GM23338 (cell line): ENCODE measurements at regions not wholly inside any gene's neighbourhood (a gene's known extent, or its start where the extent isn't known, plus 50 kb on each side); places are given as distances from the start of the nearest gene placed in this dataset.

ENCODE experiments used
- ATAC-seq: fragments of 200-7000 bp; cut with Tn5 transposase; 3 replicates; pipeline ENCODE4 v1.9.1; 2020
- DNase-seq: peaks from one replicate; pipeline ENCODE4 v3.0.0-alpha.2; 2015; ENCODE audit warnings: low spot score
- H2AFZ ChIP-seq: fragments of 200-600 bp; sonication (generic); 2 replicates; pipeline ENCODE4 v1.8.0; 2016; ENCODE audit warnings: antibody characterized with exemption, mild to moderate bottlenecking, moderate library complexity
- H3F3A ChIP-seq: fragments of 200-600 bp; sonication (generic); replicated peaks from 2 replicates; pipeline ENCODE4 v1.8.0; 2017; ENCODE audit warnings: antibody characterized with exemption, mixed run types, low read depth
- H3K27ac ChIP-seq: fragments of 200-600 bp; sonication (generic); 2 replicates; pipeline ENCODE4 v1.6.1; 2016; ENCODE audit warnings: low read depth
- H3K27me3 ChIP-seq: fragments of 200-600 bp; sonication (generic); 2 replicates; pipeline ENCODE4 v1.8.0; 2016; ENCODE audit warnings: mild to moderate bottlenecking, mixed run types, moderate library complexity; ENCODE audit not compliant: insufficient read depth
- H3K36me3 ChIP-seq: fragments of 200-600 bp; sonication (generic); 2 replicates; pipeline ENCODE4 v1.8.0; 2016; ENCODE audit warnings: mild to moderate bottlenecking; ENCODE audit not compliant: insufficient read depth
- H3K4me1 ChIP-seq: fragments of 200-600 bp; sonication (generic); 2 replicates; pipeline ENCODE4 v1.8.0; 2016; ENCODE audit warnings: mild to moderate bottlenecking, moderate library complexity; ENCODE audit not compliant: insufficient read depth
- H3K4me2 ChIP-seq: fragments of 200-600 bp; sonication (generic); 2 replicates; pipeline ENCODE4 v1.7.1; 2017; ENCODE audit warnings: mixed run types
- H3K4me3 ChIP-seq: fragments of 200-600 bp; sonication (generic); 2 replicates; pipeline ENCODE4 v1.6.1; 2016; ENCODE audit warnings: mixed run types
- H3K79me2 ChIP-seq: fragments of 200-600 bp; sonication (generic); replicated peaks from 2 replicates; pipeline ENCODE4 v1.8.0; 2017; ENCODE audit warnings: mild to moderate bottlenecking; ENCODE audit not compliant: insufficient read depth
- H3K9me2 ChIP-seq: fragments of 200-600 bp; sonication (generic); 2 replicates; pipeline ENCODE4 v1.8.0; 2017; ENCODE audit not compliant: insufficient read depth
- H4K20me1 ChIP-seq: fragments of 200-600 bp; sonication (generic); replicated peaks from 2 replicates; pipeline ENCODE4 v1.8.0; 2017; ENCODE audit warnings: mild to moderate bottlenecking; ENCODE audit not compliant: insufficient read depth
- H3K27ac Mint-ChIP-seq: 2 replicates; pipeline ENCODE4 v1.8.0; 2020; ENCODE audit warnings: inconsistent platforms, mild to moderate bottlenecking, moderate library complexity, mixed read lengths
- H3K27me3 Mint-ChIP-seq: 3 replicates; pipeline ENCODE4 v1.8.0; 2022; ENCODE audit warnings: low read depth, mild to moderate bottlenecking, moderate library complexity, mixed read lengths, inconsistent platforms; ENCODE audit not compliant: insufficient read depth, poor library complexity
- H3K36me3 Mint-ChIP-seq: 3 replicates; pipeline ENCODE4 v1.8.0; 2021; ENCODE audit warnings: low read depth, mild to moderate bottlenecking, inconsistent platforms, moderate library complexity, mixed read lengths
- H3K4me1 Mint-ChIP-seq: 3 replicates; pipeline ENCODE4 v1.8.0; 2020; ENCODE audit warnings: mild to moderate bottlenecking, inconsistent platforms, mixed read lengths
- H3K4me3 Mint-ChIP-seq: 3 replicates; pipeline ENCODE4 v1.8.0; 2021; ENCODE audit warnings: moderate library complexity, mild to moderate bottlenecking, inconsistent platforms, mixed read lengths
- H3K9me3 Mint-ChIP-seq: 3 replicates; pipeline ENCODE4 v1.8.0; 2020; ENCODE audit warnings: moderate library complexity, mild to moderate bottlenecking, inconsistent platforms, mixed read lengths
- CTCF ChIP-seq, 2 experiments: fragments of 200-600 bp in 1 of 2; sonication (generic) in 1 of 2; conservative IDR thresholded peaks; 2 replicates each; pipeline versions ENCODE4 v1.5.1 to v1.6.1; 2016 to 2017; ENCODE audit warnings: antibody characterized with exemption in 2 of 2, low read depth in 2 of 2, mild to moderate bottlenecking in 2 of 2, moderate library complexity in 1 of 2
- EZH2phosphoT487 ChIP-seq: fragments of 200-600 bp; sonication (generic); IDR thresholded peaks from one replicate; pipeline ENCODE4 v1.8.1; 2018; ENCODE audit warnings: antibody characterized with exemption; ENCODE audit not compliant: unreplicated experiment
- JUNB ChIP-seq: IDR thresholded peaks from one replicate; pipeline ENCODE4 v1.6.1; 2016; ENCODE audit warnings: antibody characterized with exemption; ENCODE audit not compliant: unreplicated experiment
- POLR2AphosphoS5 ChIP-seq: IDR thresholded peaks from 2 replicates; pipeline ENCODE4 v1.6.1; 2016; ENCODE audit warnings: antibody characterized with exemption, low read depth
- STAT1 ChIP-seq: IDR thresholded peaks from one replicate; pipeline ENCODE4 v1.6.1; 2016; ENCODE audit warnings: antibody characterized with exemption; ENCODE audit not compliant: unreplicated experiment
- ZNF114 ChIP-seq: fragments of 250-450 bp; sonication (Bioruptor Pico); IDR thresholded peaks from 2 replicates; pipeline ENCODE4 v1.5.0; 2020; ENCODE audit warnings: mild to moderate bottlenecking, moderate library complexity
- ZNF331 ChIP-seq: fragments of 250-450 bp; sonication (Bioruptor Pico); IDR thresholded peaks from 2 replicates; pipeline ENCODE4 v1.5.0; 2020; ENCODE audit warnings: low read depth, mild to moderate bottlenecking, moderate library complexity
- TF ChIP-seq, protein P1 (sequence below): IDR thresholded peaks from one replicate; pipeline ENCODE4 v1.6.1; 2018; ENCODE audit warnings: antibody characterized with exemption; ENCODE audit not compliant: unreplicated experiment
- TF ChIP-seq, protein P2 (sequence below): IDR thresholded peaks from 2 replicates; pipeline ENCODE4 v1.6.1; 2016; ENCODE audit warnings: antibody characterized with exemption

DNA sequence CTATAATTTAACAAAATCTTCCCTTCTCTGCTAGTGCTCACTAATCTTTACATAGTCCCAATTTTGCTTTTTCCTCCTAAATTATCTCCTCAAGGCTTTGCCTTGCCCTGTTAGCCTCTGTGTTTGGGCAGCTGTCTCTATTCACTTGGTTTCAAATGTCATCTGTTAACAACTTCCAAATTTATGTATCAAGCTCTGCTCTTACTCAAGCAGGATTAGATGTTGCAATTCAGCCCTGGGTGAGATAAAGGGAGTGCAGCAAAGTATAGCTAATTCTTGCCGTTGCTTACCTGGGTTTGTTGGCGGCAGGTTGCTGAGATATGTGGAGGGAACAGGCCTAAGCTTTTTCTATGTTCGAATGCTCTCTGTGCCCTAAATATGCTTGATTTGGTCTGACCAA is 483.8 kb downstream of the DMAC1 start:
- peaks cover 13% of the 10 kb centered on the region for H3K4me1 Mint-ChIP-seq
- Histone ChIP-seq H4K20me1 (no peaks in the 10 kb centered on the region), H3F3A (no peaks in the 10 kb centered on the region), H3K4me2 (no peak overlapping the region), H3K9me2 (no peaks in the 10 kb centered on the region), H3K79me2 (no peaks in the 10 kb centered on the region), H3K36me3 (no peaks in the 10 kb centered on the region; the same call in none of the 2 replicates), H3K27me3 (no peaks in the 10 kb centered on the region), H3K4me3 (no peak overlapping the region), H3K4me1 (peaks cover 16% of the 10 kb centered on the region), H3K27ac (no peak overlapping the region), H2AFZ (peak overlapping the region; percentile 78; the same call in 1 of the 2 replicates)
- peaks cover 27% of the 10 kb centered on the region for H3K9me3 Mint-ChIP-seq
- ATAC-seq (no peak), DNase-seq (no peak)
- TF ChIP-seq JUNB, result no peak
- TF ChIP-seq ZNF331 (CRISPR knock-in tag), result no peak
- TF ChIP-seq STAT1, result no peak
- TF ChIP-seq, protein P1, sequence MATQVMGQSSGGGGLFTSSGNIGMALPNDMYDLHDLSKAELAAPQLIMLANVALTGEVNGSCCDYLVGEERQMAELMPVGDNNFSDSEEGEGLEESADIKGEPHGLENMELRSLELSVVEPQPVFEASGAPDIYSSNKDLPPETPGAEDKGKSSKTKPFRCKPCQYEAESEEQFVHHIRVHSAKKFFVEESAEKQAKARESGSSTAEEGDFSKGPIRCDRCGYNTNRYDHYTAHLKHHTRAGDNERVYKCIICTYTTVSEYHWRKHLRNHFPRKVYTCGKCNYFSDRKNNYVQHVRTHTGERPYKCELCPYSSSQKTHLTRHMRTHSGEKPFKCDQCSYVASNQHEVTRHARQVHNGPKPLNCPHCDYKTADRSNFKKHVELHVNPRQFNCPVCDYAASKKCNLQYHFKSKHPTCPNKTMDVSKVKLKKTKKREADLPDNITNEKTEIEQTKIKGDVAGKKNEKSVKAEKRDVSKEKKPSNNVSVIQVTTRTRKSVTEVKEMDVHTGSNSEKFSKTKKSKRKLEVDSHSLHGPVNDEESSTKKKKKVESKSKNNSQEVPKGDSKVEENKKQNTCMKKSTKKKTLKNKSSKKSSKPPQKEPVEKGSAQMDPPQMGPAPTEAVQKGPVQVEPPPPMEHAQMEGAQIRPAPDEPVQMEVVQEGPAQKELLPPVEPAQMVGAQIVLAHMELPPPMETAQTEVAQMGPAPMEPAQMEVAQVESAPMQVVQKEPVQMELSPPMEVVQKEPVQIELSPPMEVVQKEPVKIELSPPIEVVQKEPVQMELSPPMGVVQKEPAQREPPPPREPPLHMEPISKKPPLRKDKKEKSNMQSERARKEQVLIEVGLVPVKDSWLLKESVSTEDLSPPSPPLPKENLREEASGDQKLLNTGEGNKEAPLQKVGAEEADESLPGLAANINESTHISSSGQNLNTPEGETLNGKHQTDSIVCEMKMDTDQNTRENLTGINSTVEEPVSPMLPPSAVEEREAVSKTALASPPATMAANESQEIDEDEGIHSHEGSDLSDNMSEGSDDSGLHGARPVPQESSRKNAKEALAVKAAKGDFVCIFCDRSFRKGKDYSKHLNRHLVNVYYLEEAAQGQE, result no peak
- TF ChIP-seq, protein P2, sequence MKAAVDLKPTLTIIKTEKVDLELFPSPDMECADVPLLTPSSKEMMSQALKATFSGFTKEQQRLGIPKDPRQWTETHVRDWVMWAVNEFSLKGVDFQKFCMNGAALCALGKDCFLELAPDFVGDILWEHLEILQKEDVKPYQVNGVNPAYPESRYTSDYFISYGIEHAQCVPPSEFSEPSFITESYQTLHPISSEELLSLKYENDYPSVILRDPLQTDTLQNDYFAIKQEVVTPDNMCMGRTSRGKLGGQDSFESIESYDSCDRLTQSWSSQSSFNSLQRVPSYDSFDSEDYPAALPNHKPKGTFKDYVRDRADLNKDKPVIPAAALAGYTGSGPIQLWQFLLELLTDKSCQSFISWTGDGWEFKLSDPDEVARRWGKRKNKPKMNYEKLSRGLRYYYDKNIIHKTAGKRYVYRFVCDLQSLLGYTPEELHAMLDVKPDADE, result no peak
- no peak for TF ChIP-seq ZNF114 (CRISPR knock-in tag)
- no peaks in the 10 kb centered on the region for H3K27me3 Mint-ChIP-seq
- peaks cover 13% of the 10 kb centered on the region; the same call in 2 of the 3 replicates for H3K36me3 Mint-ChIP-seq
- H3K27ac Mint-ChIP-seq, result no peak overlapping the region
- no peak overlapping the region for H3K4me3 Mint-ChIP-seq

DNA sequence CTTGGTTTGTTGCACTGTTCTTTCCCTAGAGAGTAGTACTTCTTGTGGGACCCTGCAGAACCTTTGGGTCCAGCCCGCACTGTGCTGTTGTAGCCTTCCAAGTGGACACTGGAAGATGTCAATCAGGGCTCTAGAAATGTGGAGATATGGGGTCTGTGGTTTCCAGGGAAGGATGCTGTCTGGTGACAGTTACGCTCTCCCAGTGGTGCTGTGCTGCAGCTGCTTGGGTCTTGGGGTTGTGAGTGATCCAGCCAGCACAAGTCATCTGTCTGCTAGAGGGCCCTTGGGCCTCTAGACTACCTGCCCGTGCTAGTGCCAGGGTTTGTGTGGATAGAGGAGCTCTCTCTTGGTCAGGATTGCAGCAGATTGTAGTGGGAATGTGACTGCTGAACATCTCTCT is 484.5 kb downstream of the DMAC1 start:
- Histone ChIP-seq H2AFZ (peak overlapping the region; percentile 78; the same call in 1 of the 2 replicates), H3K27ac (no peak overlapping the region), H3K4me3 (no peak overlapping the region), H3K4me1 (peaks cover 16% of the 10 kb centered on the region), H3K79me2 (no peaks in the 10 kb centered on the region), H3F3A (no peaks in the 10 kb centered on the region), H3K4me2 (no peak overlapping the region), H3K9me2 (no peaks in the 10 kb centered on the region), H3K36me3 (no peaks in the 10 kb centered on the region; the same call in none of the 2 replicates), H3K27me3 (no peaks in the 10 kb centered on the region), H4K20me1 (no peaks in the 10 kb centered on the region)
- Mint-ChIP-seq H3K4me1 (peaks cover 13% of the 10 kb centered on the region), H3K9me3 (peaks cover 32% of the 10 kb centered on the region), H3K27ac (no peak overlapping the region), H3K27me3 (no peaks in the 10 kb centered on the region), H3K4me3 (no peak overlapping the region), H3K36me3 (peaks cover 17% of the 10 kb centered on the region; the same call in 2 of the 3 replicates)
- no peak for ATAC-seq
- no peak for DNase-seq
- TF ChIP-seq EZH2phosphoT487 (no peak), ZNF114 (CRISPR knock-in tag) (no peak), POLR2AphosphoS5 (no peak), CTCF (conservative IDR thresholded peaks at IDR 0.05; ENCODE audit: low read depth in 2 of 2) (no peak)
- TF ChIP-seq, protein P2, result no peak
- TF ChIP-seq, protein P1, result no peak
